HCT116 (cell line): ENCODE measurements at regions not wholly inside any gene's neighbourhood (a gene's known extent, or its start where the extent isn't known, plus 50 kb on each side); places are given as distances from the start of the nearest gene placed in this dataset.

Experiments
- ATAC-seq: fragments of 200-7000 bp; cut with Tn5 transposase; 2 replicates; pipeline ENCODE4 v1.9.1; 2020; ENCODE audit warnings: mild to moderate bottlenecking, moderate library complexity
- BruUV-seq: library from RNA; stranded (reverse); fragments of 400-500 nt; replicated peaks from 2 replicates; lab custom pipeline; 2021; lab: Mats Ljungman, UMichigan
- CTCF ChIA-PET: fragments of 300-600 bp; sonication (Branson Sonifier 250); formaldehyde crosslinking; loops from one replicate; lab custom pipeline; 2021; ENCODE audit warnings: antibody characterized with exemption; lab: Charles Lee
- POLR2A ChIA-PET: fragments of 300-600, 350-600 bp; sonication (Branson Sonifier 250); formaldehyde crosslinking; loops from one replicate; lab custom pipeline; 2021; ENCODE audit warnings: antibody characterized with exemption; lab: Charles Lee
- RAD21 ChIA-PET, 2 experiments: fragments of 300-600 bp; sonication (Branson Sonifier 250); formaldehyde crosslinking; loops; one replicate each; lab custom pipeline; 2023; ENCODE audit warnings: low total read pairs in 2 of 2; ENCODE audit not compliant: uncharacterized antibody in 2 of 2, unreplicated experiment in 2 of 2, low non-redundant PET in 1 of 2; lab: Charles Lee
- DNase-seq: peaks from one replicate; pipeline ENCODE4 v3.0.0-alpha.2; 2010; ENCODE audit warnings: low read depth, low spot score
- H2AFZ ChIP-seq: fragments of 200-600 bp; shearing (Covaris generic), sonication (generic); 2 replicates; pipeline ENCODE4 v1.6.1; 2017; ENCODE audit warnings: low read depth, mixed run types, mixed read lengths, antibody characterized with exemption, low read length; ENCODE audit not compliant: poor library complexity, severe bottlenecking
- H3K27ac ChIP-seq: 2 replicates; pipeline ENCODE4 v1.5.1; 2012; ENCODE audit warnings: low read depth, low read length
- H3K27me3 ChIP-seq: fragments of 200-600 bp; sonication (generic); 2 replicates; pipeline ENCODE4 v1.6.1; 2016; ENCODE audit warnings: mixed run types, low read length, mixed read lengths; ENCODE audit not compliant: insufficient read depth
- H3K36me3 ChIP-seq, 2 experiments: fragments of 200-500 bp in 1 of 2; fragments of 200-600 bp in 1 of 2; sonication (Bioruptor generic) in 1 of 2; sonication (generic) in 1 of 2; 2 replicates each; pipeline versions ENCODE4 v1.5.1 to v1.6.1; 2014 to 2016; ENCODE audit warnings: low read length in 2 of 2, inconsistent platforms in 1 of 2, mixed read lengths in 1 of 2, mixed run types in 1 of 2; ENCODE audit not compliant: insufficient read depth in 2 of 2, control insufficient read depth in 1 of 2
- H3K4me1 ChIP-seq, 2 experiments: fragments of 200-600 bp in 1 of 2; sonication (generic) in 1 of 2; 2 replicates each; pipeline versions ENCODE4 v1.5.1 to v1.6.1; 2012 to 2017; ENCODE audit warnings: low read length in 2 of 2, inconsistent platforms in 1 of 2, mild to moderate bottlenecking in 1 of 2, mixed read lengths in 1 of 2, mixed run types in 1 of 2, moderate library complexity in 1 of 2; ENCODE audit not compliant: insufficient read depth in 2 of 2, control insufficient read depth in 1 of 2
- H3K4me2 ChIP-seq: fragments of 200-600 bp; sonication (generic); 2 replicates; pipeline ENCODE4 v1.6.1; 2017; ENCODE audit warnings: mixed run types, low read length, mixed read lengths
- H3K4me3 ChIP-seq, 2 experiments: fragments of 200-600 bp in 1 of 2; sonication (generic) in 1 of 2; replicated peaks in 1 of 2; 2 replicates each; pipeline ENCODE4 v1.5.1; 2011 to 2016; ENCODE audit warnings: low read length in 2 of 2, control low read depth in 1 of 2, low read depth in 1 of 2, mild to moderate bottlenecking in 1 of 2, mixed read lengths in 1 of 2, mixed run types in 1 of 2
- H3K79me2 ChIP-seq: fragments of 200-600 bp; sonication (generic); 2 replicates; pipeline ENCODE4 v1.6.1; 2017; ENCODE audit warnings: mild to moderate bottlenecking, mixed run types, low read length, moderate library complexity, mixed read lengths; ENCODE audit not compliant: insufficient read depth
- H3K9ac ChIP-seq: fragments of 200-600 bp; sonication (generic); 2 replicates; pipeline ENCODE4 v1.6.1; 2016; ENCODE audit warnings: low read length, mixed read lengths
- H3K9me2 ChIP-seq: fragments of 200-600 bp; sonication (generic), shearing (Covaris generic); 2 replicates; pipeline ENCODE4 v1.6.1; 2017; ENCODE audit warnings: mixed run types, mild to moderate bottlenecking, moderate library complexity; ENCODE audit not compliant: insufficient read depth
- H3K9me3 ChIP-seq, 2 experiments: fragments of 200-500 bp in 1 of 2; fragments of 200-600 bp in 1 of 2; sonication (Bioruptor generic) in 1 of 2; sonication (generic) in 1 of 2; 2 replicates each; pipeline ENCODE4 v1.6.1; 2014 to 2017; ENCODE audit warnings: low read length in 2 of 2, mixed read lengths in 2 of 2, inconsistent platforms in 1 of 2, low read depth in 1 of 2, mild to moderate bottlenecking in 1 of 2, mixed run types in 1 of 2, moderate library complexity in 1 of 2; ENCODE audit not compliant: control insufficient read depth in 1 of 2, insufficient read depth in 1 of 2
- H4K20me1 ChIP-seq: fragments of 200-600 bp; sonication (generic), shearing (Covaris generic); 2 replicates; pipeline ENCODE4 v1.6.1; 2017; ENCODE audit warnings: mixed run types, mild to moderate bottlenecking, moderate library complexity; ENCODE audit not compliant: insufficient read depth
- CBX3 ChIP-seq: IDR thresholded peaks from 2 replicates; pipeline ENCODE4 v1.6.1; 2012; ENCODE audit warnings: low read depth
- FOSL1 ChIP-seq: IDR thresholded peaks from 2 replicates; pipeline ENCODE4 v1.6.1; 2012; ENCODE audit warnings: low read depth
- MAX ChIP-seq: IDR thresholded peaks from 2 replicates; pipeline ENCODE4 v1.6.1; 2012
- POLR2AphosphoS5 ChIP-seq: IDR thresholded peaks from 2 replicates; pipeline ENCODE4 v1.6.1; 2011; ENCODE audit warnings: mild to moderate bottlenecking, low read depth, low read length, moderate library complexity
- SIN3A ChIP-seq: IDR thresholded peaks from 2 replicates; pipeline ENCODE4 v1.6.1; 2012; ENCODE audit warnings: low read depth
- SP1 ChIP-seq: IDR thresholded peaks from 2 replicates; pipeline ENCODE4 v1.6.1; 2012; ENCODE audit warnings: low read depth
- SRF ChIP-seq: IDR thresholded peaks from 2 replicates; pipeline ENCODE4 v1.6.1; 2012; ENCODE audit warnings: low read depth
- intact Hi-C: fragments of 100-400 bp; cut with micrococcal nuclease; formaldehyde crosslinking; loops from 2 replicates; pipeline ENCODE4 v1.10.0; 2022
- TF ChIP-seq, protein P1 (sequence below): IDR thresholded peaks from 2 replicates; pipeline ENCODE4 v1.6.1; 2012; ENCODE audit warnings: low read depth
- TF ChIP-seq, protein P2 (sequence below): IDR thresholded peaks from 2 replicates; pipeline ENCODE4 v1.6.1; 2012
- TF ChIP-seq, protein P3 (sequence below), 3 experiments: fragments of 200-600 bp in 1 of 3; sonication (generic) in 1 of 3; IDR thresholded peaks in 2 of 3; conservative IDR thresholded peaks in 1 of 3; 2 replicates each; pipeline ENCODE4 v1.5.1; 2012 to 2017; ENCODE audit warnings: low read depth in 2 of 3, low read length in 2 of 3, antibody characterized with exemption in 1 of 3, borderline replicate concordance in 1 of 3, control low read depth in 1 of 3, mild to moderate bottlenecking in 1 of 3, mixed read lengths in 1 of 3, mixed run types in 1 of 3, moderate library complexity in 1 of 3; ENCODE audit not compliant: insufficient read depth in 1 of 3

- TF ChIP-seq SRF: no peak
- no peak for TF ChIP-seq SP1
- TF ChIP-seq SIN3A: no peak
- no peak for TF ChIP-seq POLR2AphosphoS5
These were observed 290.7 kb downstream of the NFIB start (continued) for GRCh38 chr9:14023285-14023684.

GRCh38 chr9:14021871-14022525, 291.9 kb downstream of the NFIB start:
- Histone ChIP-seq H3K4me2 (no peak overlapping the region), H2AFZ (no peak overlapping the region), H3K9ac (no peak overlapping the region), H3K27ac (no peak overlapping the region), H3K4me1 (no peaks in the 10 kb centered on the region), H3K9me2 (no peaks in the 10 kb centered on the region), H3K27me3 (no peaks in the 10 kb centered on the region), H3K4me3 (no peak overlapping the region), H3K36me3 (no peaks in the 10 kb centered on the region), H3K9me3 (no peaks in the 10 kb centered on the region), H4K20me1 (no peaks in the 10 kb centered on the region), H3K79me2 (no peaks in the 10 kb centered on the region)
- no TSS peak for BruUV-seq
- no peak for DNase-seq
- RAD21 ChIA-PET: no interaction called here
- POLR2A ChIA-PET: no interaction called here
- TF ChIP-seq, protein P1, sequence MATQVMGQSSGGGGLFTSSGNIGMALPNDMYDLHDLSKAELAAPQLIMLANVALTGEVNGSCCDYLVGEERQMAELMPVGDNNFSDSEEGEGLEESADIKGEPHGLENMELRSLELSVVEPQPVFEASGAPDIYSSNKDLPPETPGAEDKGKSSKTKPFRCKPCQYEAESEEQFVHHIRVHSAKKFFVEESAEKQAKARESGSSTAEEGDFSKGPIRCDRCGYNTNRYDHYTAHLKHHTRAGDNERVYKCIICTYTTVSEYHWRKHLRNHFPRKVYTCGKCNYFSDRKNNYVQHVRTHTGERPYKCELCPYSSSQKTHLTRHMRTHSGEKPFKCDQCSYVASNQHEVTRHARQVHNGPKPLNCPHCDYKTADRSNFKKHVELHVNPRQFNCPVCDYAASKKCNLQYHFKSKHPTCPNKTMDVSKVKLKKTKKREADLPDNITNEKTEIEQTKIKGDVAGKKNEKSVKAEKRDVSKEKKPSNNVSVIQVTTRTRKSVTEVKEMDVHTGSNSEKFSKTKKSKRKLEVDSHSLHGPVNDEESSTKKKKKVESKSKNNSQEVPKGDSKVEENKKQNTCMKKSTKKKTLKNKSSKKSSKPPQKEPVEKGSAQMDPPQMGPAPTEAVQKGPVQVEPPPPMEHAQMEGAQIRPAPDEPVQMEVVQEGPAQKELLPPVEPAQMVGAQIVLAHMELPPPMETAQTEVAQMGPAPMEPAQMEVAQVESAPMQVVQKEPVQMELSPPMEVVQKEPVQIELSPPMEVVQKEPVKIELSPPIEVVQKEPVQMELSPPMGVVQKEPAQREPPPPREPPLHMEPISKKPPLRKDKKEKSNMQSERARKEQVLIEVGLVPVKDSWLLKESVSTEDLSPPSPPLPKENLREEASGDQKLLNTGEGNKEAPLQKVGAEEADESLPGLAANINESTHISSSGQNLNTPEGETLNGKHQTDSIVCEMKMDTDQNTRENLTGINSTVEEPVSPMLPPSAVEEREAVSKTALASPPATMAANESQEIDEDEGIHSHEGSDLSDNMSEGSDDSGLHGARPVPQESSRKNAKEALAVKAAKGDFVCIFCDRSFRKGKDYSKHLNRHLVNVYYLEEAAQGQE: no peak
- no peak for TF ChIP-seq SP1
- TF ChIP-seq MAX: no peak
- TF ChIP-seq SIN3A: no peak
- TF ChIP-seq, protein P2, sequence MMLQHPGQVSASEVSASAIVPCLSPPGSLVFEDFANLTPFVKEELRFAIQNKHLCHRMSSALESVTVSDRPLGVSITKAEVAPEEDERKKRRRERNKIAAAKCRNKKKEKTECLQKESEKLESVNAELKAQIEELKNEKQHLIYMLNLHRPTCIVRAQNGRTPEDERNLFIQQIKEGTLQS: no peak
- TF ChIP-seq, protein P3, sequence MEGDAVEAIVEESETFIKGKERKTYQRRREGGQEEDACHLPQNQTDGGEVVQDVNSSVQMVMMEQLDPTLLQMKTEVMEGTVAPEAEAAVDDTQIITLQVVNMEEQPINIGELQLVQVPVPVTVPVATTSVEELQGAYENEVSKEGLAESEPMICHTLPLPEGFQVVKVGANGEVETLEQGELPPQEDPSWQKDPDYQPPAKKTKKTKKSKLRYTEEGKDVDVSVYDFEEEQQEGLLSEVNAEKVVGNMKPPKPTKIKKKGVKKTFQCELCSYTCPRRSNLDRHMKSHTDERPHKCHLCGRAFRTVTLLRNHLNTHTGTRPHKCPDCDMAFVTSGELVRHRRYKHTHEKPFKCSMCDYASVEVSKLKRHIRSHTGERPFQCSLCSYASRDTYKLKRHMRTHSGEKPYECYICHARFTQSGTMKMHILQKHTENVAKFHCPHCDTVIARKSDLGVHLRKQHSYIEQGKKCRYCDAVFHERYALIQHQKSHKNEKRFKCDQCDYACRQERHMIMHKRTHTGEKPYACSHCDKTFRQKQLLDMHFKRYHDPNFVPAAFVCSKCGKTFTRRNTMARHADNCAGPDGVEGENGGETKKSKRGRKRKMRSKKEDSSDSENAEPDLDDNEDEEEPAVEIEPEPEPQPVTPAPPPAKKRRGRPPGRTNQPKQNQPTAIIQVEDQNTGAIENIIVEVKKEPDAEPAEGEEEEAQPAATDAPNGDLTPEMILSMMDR (IDR thresholded peaks at IDR 0.05 in 2 of 3, conservative IDR thresholded peaks at IDR 0.05 in 1 of 3; ENCODE audit: borderline replicate concordance in 1 of 3, insufficient read depth in 1 of 3, low read depth in 2 of 3, low read length in 2 of 3): no peak
- no peak for TF ChIP-seq CBX3
- no peak for TF ChIP-seq FOSL1
- intact Hi-C loops: no loop called here
- CTCF ChIA-PET: no interaction called here
- no peak for ATAC-seq
